ENCODE measurements at regions not wholly inside any gene's neighbourhood (a gene's known extent, or its start where the extent isn't known, plus 50 kb on each side); places are given as distances from the start of the nearest gene placed in this dataset.

GRCh38 chr6:149217466-149217888 lies 100.0 kb upstream of the TAB2 start:
- DNase-seq: no peak

- DNase-seq: no peak
Observed at GRCh38 chr6:149218471-149218870, 99.0 kb upstream of the TAB2 start.

- no peak for DNase-seq
Observed at GRCh38 chr6:149218915-149219314, 98.6 kb upstream of the TAB2 start.

- DNase-seq: no peak
Observed at GRCh38 chr6:149220882-149221773, 96.4 kb upstream of the TAB2 start.

- no peak for DNase-seq
Observed at GRCh38 chr6:149221774-149222070, 95.8 kb upstream of the TAB2 start.

- no peak for DNase-seq
Observed at GRCh38 chr6:149223120-149223903, 94.2 kb upstream of the TAB2 start.

GRCh38 chr6:149223904-149224351 lies 93.6 kb upstream of the TAB2 start:
- no peak for DNase-seq

GRCh38 chr6:149224399-149224798 lies 93.1 kb upstream of the TAB2 start:
- no peak for DNase-seq

GRCh38 chr6:149225370-149225769 lies 92.1 kb upstream of the TAB2 start:
- no peak for DNase-seq

GRCh38 chr6:149225946-149226345 lies 91.6 kb upstream of the TAB2 start:
- DNase-seq: no peak

- DNase-seq: no peak
Observed at GRCh38 chr6:149227796-149228195, 89.7 kb upstream of the TAB2 start.

- DNase-seq: no peak
Observed at GRCh38 chr6:149228311-149228955, 89.1 kb upstream of the TAB2 start.

- no peak for DNase-seq
Observed at GRCh38 chr6:149229096-149229495, 88.4 kb upstream of the TAB2 start.

GRCh38 chr6:149230712-149231460 lies 86.6 kb upstream of the TAB2 start:
- no peak for DNase-seq

- no peak for DNase-seq
Observed at GRCh38 chr6:149231778-149232177, 85.7 kb upstream of the TAB2 start.

- no peak for DNase-seq
Observed at GRCh38 chr6:149233056-149233715, 84.3 kb upstream of the TAB2 start.

GRCh38 chr6:149234051-149234962 lies 83.2 kb upstream of the TAB2 start:
- no peak for DNase-seq

GRCh38 chr6:149235130-149235561 lies 82.4 kb upstream of the TAB2 start:
- DNase-seq: no peak

- no peak for DNase-seq
Observed at GRCh38 chr6:149236589-149236988, 80.9 kb upstream of the TAB2 start.

GRCh38 chr6:149237464-149237863 lies 80.0 kb upstream of the TAB2 start:
- DNase-seq: no peak
